HG02970 (cell line): ENCODE measurements at regions not wholly inside any gene's neighbourhood (a gene's known extent, or its start where the extent isn't known, plus 50 kb on each side); places are given as distances from the start of the nearest gene placed in this dataset.

Experiments used
- ATAC-seq: cut with Tn5 transposase; IDR thresholded peaks from one replicate; pipeline ENCODE4 v1.9.1; 2021; ENCODE audit warnings: mild to moderate bottlenecking, moderate library complexity, moderate number of reproducible peaks; ENCODE audit not compliant: unreplicated experiment, low FRiP score

- no peak for ATAC-seq
Observed at GRCh38 chr10:57968328-57969016, 299.2 kb downstream of the IPMK start.

DNA sequence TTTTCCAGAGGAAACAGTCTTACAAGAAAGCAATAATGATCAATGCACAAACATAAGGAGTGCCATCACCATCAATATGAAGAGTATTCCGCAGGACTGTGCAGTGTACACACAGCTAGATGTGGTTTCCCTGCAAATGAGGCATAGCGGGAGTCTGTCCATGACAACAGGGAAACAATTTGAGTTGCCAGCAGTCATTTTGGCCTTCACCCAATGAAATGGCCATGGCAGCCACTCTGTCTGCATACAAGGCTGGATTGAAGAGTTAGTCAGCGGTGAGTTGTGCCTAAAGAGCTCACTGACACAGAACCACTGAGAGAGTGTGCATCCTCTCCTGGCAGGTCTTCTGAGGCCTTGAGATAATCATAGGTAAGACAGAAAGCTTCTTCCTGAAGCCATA lies 303.3 kb downstream of the IPMK start:
- no peak for ATAC-seq

- ATAC-seq: no peak
Observed at GRCh38 chr10:57963546-57963945, 304.1 kb downstream of the IPMK start.

GRCh38 chr10:57962839-57963238 lies 304.9 kb downstream of the IPMK start:
- ATAC-seq: no peak

- ATAC-seq: no peak
Observed at GRCh38 chr10:57961487-57961886, 306.2 kb downstream of the IPMK start.

DNA sequence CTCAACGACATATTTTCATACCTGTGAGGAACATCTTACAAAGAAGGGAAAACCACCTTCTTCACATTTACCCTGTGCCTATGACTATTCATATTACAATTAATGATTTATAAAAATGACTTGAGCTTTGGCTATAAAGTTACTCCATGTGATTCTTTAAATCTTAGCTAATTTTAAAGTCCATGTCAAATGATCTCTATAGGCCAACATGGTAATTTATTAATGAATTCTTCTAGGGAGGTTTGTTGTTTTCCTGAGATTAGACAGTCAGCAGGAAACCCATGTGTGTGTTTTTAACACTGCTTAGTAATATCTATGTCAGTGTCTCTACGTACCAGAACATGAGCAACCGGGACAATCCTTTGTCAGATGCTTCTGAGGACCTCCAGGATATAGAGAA lies 307.3 kb downstream of the IPMK start:
- no peak for ATAC-seq

- ATAC-seq: no peak
Observed at GRCh38 chr10:57959318-57960006, 308.2 kb downstream of the IPMK start.

DNA sequence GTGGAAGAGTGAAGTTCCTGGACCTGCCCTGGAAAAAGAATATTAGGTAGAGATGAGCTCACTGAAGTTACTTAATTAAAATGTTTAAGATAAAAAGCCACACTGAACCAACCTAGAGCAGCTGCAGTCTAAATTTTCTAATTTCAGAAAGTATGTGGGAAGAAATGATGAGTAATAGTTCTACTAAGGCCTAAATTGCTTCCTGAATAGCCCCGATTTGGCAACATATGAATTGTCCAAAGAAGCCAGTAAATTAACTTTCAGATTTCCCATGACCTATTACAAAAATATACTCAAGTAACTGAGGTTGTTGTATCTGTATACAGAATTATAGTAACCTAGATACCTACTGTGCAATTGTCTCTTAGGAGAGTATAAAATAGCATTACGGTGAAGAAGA lies 312.6 kb downstream of the IPMK start:
- no peak for ATAC-seq

- ATAC-seq: no peak
Observed at GRCh38 chr10:57952741-57953140, 315.0 kb downstream of the IPMK start.

GRCh38 chr10:57950442-57950974 lies 317.2 kb downstream of the IPMK start:
- ATAC-seq: no peak

GRCh38 chr10:57948796-57949195 lies 318.9 kb downstream of the IPMK start:
- no peak for ATAC-seq

DNA sequence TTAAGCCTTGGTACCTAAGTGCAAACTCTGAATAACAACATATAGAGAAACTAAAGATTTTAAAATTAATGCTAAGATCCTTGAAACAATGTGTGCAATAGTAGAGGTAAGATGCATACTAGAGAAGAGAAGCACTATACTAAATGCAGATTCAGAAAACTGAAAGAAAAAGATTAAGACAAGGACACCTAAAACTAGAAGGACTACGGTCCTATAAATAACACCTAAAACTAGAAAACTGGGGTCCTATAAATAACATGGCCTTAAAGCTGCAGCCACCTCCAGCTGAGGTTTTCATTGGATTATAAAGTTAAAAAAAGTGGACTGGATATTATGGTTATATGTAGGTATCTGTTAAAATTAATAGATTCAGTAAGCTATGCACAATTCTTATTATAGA lies 320.9 kb downstream of the IPMK start:
- ATAC-seq: no peak

GRCh38 chr10:57943701-57944100 lies 324.0 kb downstream of the IPMK start:
- ATAC-seq: no peak

- ATAC-seq: no peak
Observed at GRCh38 chr10:57925045-57925444, 342.6 kb downstream of the IPMK start.

- ATAC-seq: no peak
Observed at GRCh38 chr10:57921140-57921539, 346.6 kb downstream of the IPMK start.

- no peak for ATAC-seq
Observed at GRCh38 chr10:57919864-57920263, 347.8 kb downstream of the IPMK start.

- no peak for ATAC-seq
Observed at GRCh38 chr10:57917019-57917418, 350.7 kb downstream of the IPMK start.

DNA sequence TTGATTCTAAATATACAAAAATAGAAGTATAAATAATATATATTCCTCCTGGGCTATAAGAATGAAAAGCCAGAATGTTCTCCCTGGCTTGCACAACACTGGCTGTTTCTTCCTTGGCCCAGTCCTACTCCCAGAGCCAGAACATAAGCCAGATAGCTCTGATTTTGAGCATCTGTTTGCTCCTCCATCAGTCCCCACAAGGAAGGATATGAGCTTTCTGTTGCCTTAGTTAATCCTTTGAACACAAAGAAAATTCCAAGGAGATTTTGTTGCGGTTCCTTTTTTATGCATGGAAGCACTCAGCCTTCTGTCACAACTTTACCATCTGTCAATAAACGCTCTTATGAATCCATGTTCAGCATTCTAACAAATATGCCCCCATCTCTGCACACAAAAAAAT lies 361.8 kb downstream of the IPMK start:
- ATAC-seq: no peak

DNA sequence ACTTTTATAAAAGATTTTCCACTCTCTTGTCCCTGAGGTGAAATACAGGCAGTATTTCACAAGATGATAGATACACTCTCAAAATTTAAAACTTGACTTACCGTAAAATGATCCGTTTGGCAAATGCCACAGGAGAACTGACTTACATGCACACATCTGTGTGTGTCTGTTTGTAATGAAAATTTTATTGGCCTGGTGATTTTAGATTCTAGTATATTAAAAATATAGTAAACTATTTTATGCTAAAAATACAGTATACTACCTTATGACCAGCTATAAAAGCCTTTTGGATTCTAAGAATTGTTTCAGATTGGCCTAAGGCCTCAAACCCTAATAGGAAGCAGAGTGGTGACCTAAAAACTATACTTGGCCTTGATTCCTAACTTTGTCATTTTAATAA lies 362.7 kb downstream of the IPMK start:
- no peak for ATAC-seq

- ATAC-seq: no peak
Observed at GRCh38 chr10:57898231-57898630, 369.5 kb downstream of the IPMK start.

DNA sequence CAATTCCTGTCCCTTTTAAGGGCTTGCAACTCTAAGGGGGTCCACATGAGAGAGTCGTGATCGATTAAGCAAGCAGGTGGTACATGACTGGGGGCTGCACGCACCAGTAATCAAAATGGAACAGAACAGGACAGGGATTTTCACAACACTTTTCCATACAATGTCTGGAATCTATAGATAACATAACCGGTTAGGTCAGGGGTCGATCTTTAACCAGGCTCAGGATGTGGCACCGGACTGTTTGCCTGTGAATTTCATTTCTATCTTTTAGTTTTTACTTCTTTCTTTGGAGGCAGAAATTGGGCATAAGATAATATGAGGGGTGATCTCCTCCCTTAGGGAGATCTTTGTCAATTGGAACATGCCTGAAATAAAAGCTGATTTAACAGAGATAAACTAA lies 370.1 kb downstream of the IPMK start:
- ATAC-seq: no peak

DNA sequence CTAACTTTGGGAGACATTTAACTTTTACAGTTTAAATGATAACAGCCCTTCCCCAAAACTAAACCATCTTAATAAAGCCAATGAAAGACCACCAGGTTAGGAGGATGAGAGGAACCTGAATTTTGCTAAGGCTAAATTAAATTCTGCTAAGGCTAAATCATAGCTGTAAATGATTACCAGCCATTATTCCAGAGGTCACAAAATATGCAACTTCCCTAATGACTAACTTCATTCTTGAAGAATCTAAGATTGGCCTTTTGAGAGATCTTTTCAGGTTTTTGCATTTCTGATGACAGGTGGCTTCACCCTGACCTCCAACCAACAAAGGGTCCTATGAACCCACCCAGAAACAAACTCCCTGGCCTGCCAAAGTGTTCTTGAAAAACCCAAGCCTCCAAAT lies 373.3 kb downstream of the IPMK start:
- ATAC-seq: no peak
